Right atrium auricular region (tissue), 2 donors: ENCODE measurements at regions not wholly inside any gene's neighbourhood (a gene's known extent, or its start where the extent isn't known, plus 50 kb on each side); places are given as distances from the start of the nearest gene placed in this dataset.

Source experiments
- DNase-seq: peaks from one replicate; pipeline ENCODE4 v3.0.0-alpha.2; 2019; ENCODE audit warnings: low spot score
- H3K27ac ChIP-seq, 2 donors: fragments of 200-600 bp; sonication (generic); 1 replicate in 1 of 2; 2 replicates in 1 of 2; pipeline ENCODE4 v1.5.1; 2016 to 2019
- H3K27me3 ChIP-seq, 2 donors: fragments of 200-600 bp; sonication (generic); one replicate each; pipeline versions ENCODE4 v1.5.1 to v1.6.0; 2017 to 2019
- H3K36me3 ChIP-seq: fragments of 200-600 bp; sonication (generic); one replicate; pipeline ENCODE4 v1.5.1; 2016
- H3K4me1 ChIP-seq, 2 donors: fragments of 200-600 bp; sonication (generic); one replicate each; pipeline versions ENCODE4 v1.5.1 to v1.6.0; 2017 to 2019
- H3K4me3 ChIP-seq, 2 donors: fragments of 200-600 bp; sonication (generic); 1 replicate in 1 of 2; 2 replicates in 1 of 2; pipeline ENCODE4 v1.5.1; 2017 to 2019; ENCODE audit warnings: mild to moderate bottlenecking in 1 of 2, moderate library complexity in 1 of 2
- H3K9me3 ChIP-seq, 2 donors: fragments of 200-600 bp; sonication (generic); one replicate each; pipeline ENCODE4 v1.5.1; 2019
- CTCF ChIP-seq, 2 donors: fragments of 200-600 bp; sonication (generic); IDR thresholded peaks; one replicate each; pipeline ENCODE4 v1.5.1; 2019; ENCODE audit warnings: antibody characterized with exemption in 2 of 2

GRCh38 chr6:149174962-149175361 lies 142.6 kb upstream of the TAB2 start:
- DNase-seq, result no peak

GRCh38 chr6:149176971-149177667 lies 140.4 kb upstream of the TAB2 start:
- no peaks in the 10 kb centered on the region for H3K4me1 ChIP-seq
- no peak overlapping the region for H3K4me3 ChIP-seq
- H3K27me3 ChIP-seq, result no peaks in the 10 kb centered on the region
- DNase-seq, result no peak
- peaks cover 0 to 4% of the 10 kb centered on the region in 2 donors for H3K9me3 ChIP-seq
- H3K27ac ChIP-seq, result no peak overlapping the region
- no peak for TF ChIP-seq CTCF (IDR thresholded peaks at IDR 0.05)
- no peaks in the 10 kb centered on the region for H3K36me3 ChIP-seq

More at GRCh38 chr6:149174962-149175361, 142.6 kb upstream of the TAB2 start:
- Histone ChIP-seq H3K36me3 (no peaks in the 10 kb centered on the region), H3K9me3 (peaks cover 0 to 4% of the 10 kb centered on the region in 2 donors), H3K4me3 (no peak overlapping the region), H3K27me3 (no peaks in the 10 kb centered on the region), H3K4me1 (no peaks in the 10 kb centered on the region), H3K27ac (no peak overlapping the region)
- no peak for TF ChIP-seq CTCF (IDR thresholded peaks at IDR 0.05)

GRCh38 chr6:149179431-149179830 lies 138.1 kb upstream of the TAB2 start:
- no peak for TF ChIP-seq CTCF (IDR thresholded peaks at IDR 0.05)
- H3K36me3 ChIP-seq, result no peaks in the 10 kb centered on the region

DNA sequence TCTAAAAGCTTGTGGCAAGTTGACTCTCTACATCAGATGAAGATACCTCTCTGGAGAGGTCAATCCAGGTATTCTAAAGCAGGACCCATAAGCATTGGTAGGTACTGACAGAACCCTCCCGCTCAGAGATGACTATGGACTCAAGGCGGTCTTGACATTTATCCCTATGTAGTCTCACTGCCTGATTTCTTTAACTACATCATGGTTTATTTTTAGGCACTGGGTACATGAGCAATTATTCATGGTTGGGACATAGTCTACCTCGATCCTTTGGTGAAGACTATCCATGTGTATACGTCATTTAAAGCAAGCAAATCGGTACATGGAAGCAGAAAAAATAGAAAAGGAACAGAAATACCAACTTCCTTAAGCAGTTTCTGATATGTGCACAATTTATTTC lies 136.2 kb upstream of the TAB2 start:
- no peaks in the 10 kb centered on the region for H3K36me3 ChIP-seq
- H3K27ac ChIP-seq, result no peak overlapping the region

More at GRCh38 chr6:149179431-149179830, 138.1 kb upstream of the TAB2 start:
- Histone ChIP-seq H3K4me3 (no peak overlapping the region), H3K27ac (no peak overlapping the region), H3K27me3 (no peaks in the 10 kb centered on the region), H3K4me1 (no peaks in the 10 kb centered on the region), H3K9me3 (peaks cover 0 to 4% of the 10 kb centered on the region in 2 donors)
- DNase-seq, result no peak

GRCh38 chr6:149182262-149182661 lies 135.2 kb upstream of the TAB2 start:
- H3K4me1 ChIP-seq, result no peaks in the 10 kb centered on the region
- H3K27me3 ChIP-seq, result no peaks in the 10 kb centered on the region
- H3K27ac ChIP-seq, result no peak overlapping the region
- no peaks in the 10 kb centered on the region for H3K36me3 ChIP-seq
- DNase-seq, result no peak
- H3K9me3 ChIP-seq, result peaks cover 0 to 11% of the 10 kb centered on the region in 2 donors
- H3K4me3 ChIP-seq, result no peak overlapping the region
- TF ChIP-seq CTCF (IDR thresholded peaks at IDR 0.05), result no peak

More for the DNA sequence above, 136.2 kb upstream of the TAB2 start:
- Histone ChIP-seq H3K4me3 (no peak overlapping the region), H3K4me1 (no peaks in the 10 kb centered on the region), H3K9me3 (peaks cover 0 to 12% of the 10 kb centered on the region in 2 donors), H3K27me3 (no peaks in the 10 kb centered on the region)
- no peak for TF ChIP-seq CTCF (IDR thresholded peaks at IDR 0.05)
- DNase-seq, result no peak

DNA sequence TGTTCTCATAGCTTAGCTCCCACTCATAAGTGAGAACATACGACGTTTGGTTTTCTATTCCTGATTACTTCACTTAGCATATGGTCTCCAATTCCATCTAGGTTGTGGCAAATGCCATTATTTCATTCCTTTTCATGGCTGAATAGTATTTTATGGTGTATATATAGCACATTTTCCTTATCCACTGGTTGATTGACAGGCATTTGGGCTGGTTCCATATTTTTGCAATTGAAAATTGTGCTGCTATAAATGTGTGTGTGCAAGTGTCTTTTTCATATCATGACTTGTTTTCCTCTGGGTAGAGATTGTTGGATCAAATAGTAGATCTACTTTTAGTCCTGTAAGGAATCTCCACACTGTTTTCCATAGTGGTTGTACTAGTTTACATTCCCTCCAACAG lies 133.0 kb upstream of the TAB2 start:
- TF ChIP-seq CTCF (IDR thresholded peaks at IDR 0.05), result no peak
- H3K9me3 ChIP-seq, result peaks cover 0 to 29% of the 10 kb centered on the region in 2 donors
- H3K27me3 ChIP-seq, result no peaks in the 10 kb centered on the region
- H3K4me1 ChIP-seq, result no peaks in the 10 kb centered on the region
- no peak overlapping the region for H3K4me3 ChIP-seq
- no peaks in the 10 kb centered on the region for H3K36me3 ChIP-seq
- no peak overlapping the region for H3K27ac ChIP-seq
- no peak for DNase-seq
